Uterus (tissue), 3 donors: ENCODE measurements at regions not wholly inside any gene's neighbourhood (a gene's known extent, or its start where the extent isn't known, plus 50 kb on each side); places are given as distances from the start of the nearest gene placed in this dataset.
"Not testable (repeated sequence)": the region's sequence is repeated elsewhere in the genome, so short reads cannot be mapped to it uniquely, and the experiment has no call there.

Source experiments
- DNase-seq, 2 donors: peaks; one replicate each; pipeline ENCODE4 v3.0.0-alpha.2; 2019 to 2020
- H3K27ac ChIP-seq, 2 donors: fragments of 200-600 bp; sonication (generic); 1 replicate in 1 of 2; 2 replicates in 1 of 2; pipeline ENCODE4 v1.5.1; 2016 to 2018
- H3K27me3 ChIP-seq, 2 donors: fragments of 200-600 bp; sonication (generic); one replicate each; pipeline ENCODE4 v1.5.1; 2018 to 2019; ENCODE audit warnings: control low read depth in 1 of 2
- H3K36me3 ChIP-seq, 2 donors: fragments of 200-600 bp; sonication (generic); one replicate each; pipeline ENCODE4 v1.5.1; 2019; ENCODE audit warnings: control low read depth in 1 of 2
- H3K4me1 ChIP-seq, 2 donors: fragments of 200-600 bp; sonication (generic); one replicate each; pipeline ENCODE4 v1.5.1; 2018 to 2019; ENCODE audit warnings: control low read depth in 1 of 2
- H3K4me3 ChIP-seq, 2 donors: fragments of 200-600 bp; sonication (generic); 1 replicate in 1 of 2; 2 replicates in 1 of 2; pipeline ENCODE4 v1.5.1; 2018 to 2019; ENCODE audit warnings: mild to moderate bottlenecking in 1 of 2
- H3K9me3 ChIP-seq, 2 donors: fragments of 200-600 bp; sonication (generic); one replicate each; pipeline ENCODE4 v1.5.1; 2019; ENCODE audit warnings: control low read depth in 1 of 2
- POLR2A ChIP-seq, 2 donors: fragments of 450-650 bp; IDR thresholded peaks; one replicate each; pipeline ENCODE4 v1.6.1; 2016; ENCODE audit warnings: antibody characterized with exemption in 2 of 2, mild to moderate bottlenecking in 1 of 2, moderate library complexity in 1 of 2
- intact Hi-C: fragments of 100-400 bp; cut with DNase I; formaldehyde crosslinking; loops from one replicate; pipeline ENCODE4 v1.15.1; 2023; ENCODE audit warnings: low total_unique reads
- TF ChIP-seq, protein P1 (sequence below), 4 experiments: fragments of 200-600 bp in 2 of 4; fragments of 450-650 bp in 2 of 4; sonication (generic) in 2 of 4; IDR thresholded peaks; one replicate each; pipeline ENCODE4 v1.5.1; 2016 to 2019; ENCODE audit warnings: antibody characterized with exemption in 4 of 4, mild to moderate bottlenecking in 2 of 4, moderate library complexity in 1 of 4
- donor health status: DM: yes; HTN: yes; CAD: no.

DNA sequence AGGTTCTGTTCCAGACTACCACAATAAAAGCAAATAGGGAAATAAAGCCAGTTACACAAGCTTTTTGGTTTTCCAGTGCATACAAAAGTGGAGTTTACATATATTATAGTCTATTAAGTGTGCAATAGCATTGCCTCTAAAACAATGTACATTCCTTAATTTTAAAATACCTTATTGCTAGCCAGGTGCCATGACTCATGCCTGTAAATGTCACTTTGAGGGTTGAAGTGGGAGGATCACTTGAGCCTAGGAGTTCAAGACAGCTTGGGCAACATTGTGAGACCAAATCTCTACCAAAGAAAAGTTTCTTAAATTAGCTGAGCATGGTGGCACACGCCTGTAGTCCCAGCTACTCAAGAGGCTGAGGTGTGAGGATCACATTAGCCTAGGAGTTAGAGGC lies 52.9 kb upstream of the IMP4 start:
- no peak for DNase-seq
- no peaks in the 10 kb centered on the region for H3K27me3 ChIP-seq
- no peaks in the 10 kb centered on the region for H3K9me3 ChIP-seq
- no peaks in the 10 kb centered on the region for H3K36me3 ChIP-seq
- TF ChIP-seq POLR2A (IDR thresholded peaks at IDR 0.05) = no peak
- H3K27ac ChIP-seq = no peak overlapping the region
- H3K4me3 ChIP-seq = no peak overlapping the region
- H3K4me1 ChIP-seq = no peaks in the 10 kb centered on the region
- intact Hi-C loops = no loop called here

DNA sequence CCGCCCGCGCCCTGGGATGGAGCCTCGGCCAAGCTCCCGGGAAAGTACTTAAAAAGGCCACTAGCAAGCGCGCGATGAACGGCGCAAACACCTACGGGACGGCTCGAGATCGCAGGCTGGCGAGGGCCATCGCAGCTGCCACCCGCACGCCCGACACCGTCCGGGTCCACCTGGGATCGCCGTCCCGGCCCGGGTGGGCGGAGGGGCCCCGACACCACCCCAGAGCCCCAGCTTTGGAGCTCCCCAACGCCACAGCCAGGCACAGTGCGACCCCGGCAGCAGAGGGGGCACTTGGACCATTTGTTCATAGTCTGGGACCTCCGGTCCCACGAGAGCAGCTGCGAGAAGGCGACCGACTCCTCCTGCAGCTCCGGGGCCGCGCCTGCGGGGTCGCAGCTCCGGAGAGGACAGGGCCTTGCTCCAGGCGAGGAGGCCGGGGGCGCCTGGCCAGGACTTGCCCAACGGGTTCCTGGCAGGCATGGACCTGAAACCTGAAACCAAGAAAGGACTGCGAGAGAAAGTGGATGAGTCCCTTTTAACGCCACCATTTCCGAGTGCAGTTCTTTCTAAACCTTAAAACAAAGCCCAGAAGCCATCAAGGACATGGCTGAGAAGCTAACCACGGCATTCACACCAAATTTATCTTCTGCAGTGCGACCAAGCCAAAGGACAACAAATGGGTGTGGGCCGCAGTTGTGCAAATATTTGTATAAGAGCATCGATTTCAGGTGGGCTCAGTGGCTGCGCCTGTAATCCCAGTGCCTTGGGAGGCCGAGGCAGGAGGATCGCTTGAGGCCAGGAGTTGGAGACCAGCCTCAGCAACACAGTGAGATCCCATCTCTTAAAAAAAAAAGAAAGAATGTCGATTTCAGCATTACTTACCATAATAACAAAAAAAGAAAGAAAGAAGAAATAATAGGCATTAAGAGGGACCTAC lies 54.0 kb upstream of the IMP4 start:
- Histone ChIP-seq H3K9me3 (no peaks in the 10 kb centered on the region), H3K4me3 (no peak overlapping the region), H3K27ac (no peak overlapping the region), H3K27me3 (no peaks in the 10 kb centered on the region), H3K4me1 (no peaks in the 10 kb centered on the region), H3K36me3 (no peaks in the 10 kb centered on the region)
- intact Hi-C loops = no loop called here
- DNase-seq = no peak
- TF ChIP-seq, protein P1, sequence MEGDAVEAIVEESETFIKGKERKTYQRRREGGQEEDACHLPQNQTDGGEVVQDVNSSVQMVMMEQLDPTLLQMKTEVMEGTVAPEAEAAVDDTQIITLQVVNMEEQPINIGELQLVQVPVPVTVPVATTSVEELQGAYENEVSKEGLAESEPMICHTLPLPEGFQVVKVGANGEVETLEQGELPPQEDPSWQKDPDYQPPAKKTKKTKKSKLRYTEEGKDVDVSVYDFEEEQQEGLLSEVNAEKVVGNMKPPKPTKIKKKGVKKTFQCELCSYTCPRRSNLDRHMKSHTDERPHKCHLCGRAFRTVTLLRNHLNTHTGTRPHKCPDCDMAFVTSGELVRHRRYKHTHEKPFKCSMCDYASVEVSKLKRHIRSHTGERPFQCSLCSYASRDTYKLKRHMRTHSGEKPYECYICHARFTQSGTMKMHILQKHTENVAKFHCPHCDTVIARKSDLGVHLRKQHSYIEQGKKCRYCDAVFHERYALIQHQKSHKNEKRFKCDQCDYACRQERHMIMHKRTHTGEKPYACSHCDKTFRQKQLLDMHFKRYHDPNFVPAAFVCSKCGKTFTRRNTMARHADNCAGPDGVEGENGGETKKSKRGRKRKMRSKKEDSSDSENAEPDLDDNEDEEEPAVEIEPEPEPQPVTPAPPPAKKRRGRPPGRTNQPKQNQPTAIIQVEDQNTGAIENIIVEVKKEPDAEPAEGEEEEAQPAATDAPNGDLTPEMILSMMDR (IDR thresholded peaks at IDR 0.05) = no peak
- TF ChIP-seq POLR2A (IDR thresholded peaks at IDR 0.05) = no peak

DNA sequence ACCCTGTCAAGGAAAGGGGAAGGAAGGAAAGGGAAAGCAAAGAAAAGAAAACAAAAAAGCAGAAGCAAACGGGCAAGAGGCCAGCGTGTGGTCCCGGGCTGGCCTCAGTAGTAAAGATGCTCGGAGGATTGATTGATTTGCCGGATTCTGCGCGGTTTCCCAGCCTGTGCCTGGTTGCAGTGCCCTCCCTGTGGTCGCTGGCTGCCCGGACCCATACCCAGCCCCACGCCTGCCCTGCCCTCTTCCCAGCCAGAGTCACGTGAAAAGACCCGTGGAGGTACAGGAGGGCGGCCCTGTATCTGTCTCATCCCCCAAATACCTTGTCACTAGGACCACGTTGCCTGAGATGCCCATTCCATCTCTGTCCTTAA lies 55.1 kb upstream of the IMP4 start:
- Histone ChIP-seq H3K9me3 (no peaks in the 10 kb centered on the region), H3K27me3 (no peaks in the 10 kb centered on the region), H3K4me3 (no peak overlapping the region), H3K27ac (no peak overlapping the region), H3K36me3 (no peaks in the 10 kb centered on the region), H3K4me1 (no peaks in the 10 kb centered on the region)
- no peak for DNase-seq
- TF ChIP-seq POLR2A (IDR thresholded peaks at IDR 0.05) = no peak
- TF ChIP-seq, protein P1 (IDR thresholded peaks at IDR 0.05) = no peak
- intact Hi-C loops = no loop called here

DNA sequence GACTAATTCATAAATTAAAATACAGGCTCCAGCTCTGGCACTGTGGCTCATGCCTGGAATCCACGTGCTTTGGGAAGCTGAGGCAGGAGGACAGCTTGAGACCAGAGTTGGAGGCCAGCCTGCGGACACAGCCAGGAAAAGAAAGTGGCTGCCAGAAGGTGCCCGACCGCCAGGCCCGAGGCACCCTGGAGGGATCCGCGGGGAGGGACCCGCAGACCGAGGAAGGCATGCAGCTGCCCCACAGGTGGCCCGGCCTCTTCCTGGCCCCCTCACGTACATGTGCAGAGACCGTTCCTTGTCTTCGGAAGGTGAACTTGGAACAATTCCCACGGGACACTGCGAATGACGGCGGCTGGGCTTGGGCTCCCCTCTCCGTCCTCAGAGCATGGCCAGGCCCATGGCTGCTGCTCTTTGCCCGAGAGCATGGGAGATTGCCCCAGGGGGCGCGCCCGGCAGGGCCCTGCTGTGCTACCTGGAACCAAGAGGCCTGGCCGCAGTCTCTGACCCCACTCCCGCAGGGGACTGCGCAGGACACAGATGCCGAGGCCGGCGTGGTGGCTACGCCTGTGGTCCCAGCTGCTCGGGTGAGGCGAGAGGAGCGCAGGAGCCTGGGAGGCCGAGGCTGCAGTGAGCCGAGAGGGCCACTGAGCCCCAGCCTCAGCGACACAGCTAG lies 55.6 kb upstream of the IMP4 start:
- Histone ChIP-seq H3K27me3 (no peaks in the 10 kb centered on the region), H3K4me1 (no peaks in the 10 kb centered on the region), H3K9me3 (no peaks in the 10 kb centered on the region), H3K27ac (no peak overlapping the region), H3K36me3 (no peaks in the 10 kb centered on the region), H3K4me3 (no peak overlapping the region)
- no peak for DNase-seq
- intact Hi-C loops = no loop called here
- TF ChIP-seq, protein P1 (IDR thresholded peaks at IDR 0.05) = no peak
- no peak for TF ChIP-seq POLR2A (IDR thresholded peaks at IDR 0.05)

DNA sequence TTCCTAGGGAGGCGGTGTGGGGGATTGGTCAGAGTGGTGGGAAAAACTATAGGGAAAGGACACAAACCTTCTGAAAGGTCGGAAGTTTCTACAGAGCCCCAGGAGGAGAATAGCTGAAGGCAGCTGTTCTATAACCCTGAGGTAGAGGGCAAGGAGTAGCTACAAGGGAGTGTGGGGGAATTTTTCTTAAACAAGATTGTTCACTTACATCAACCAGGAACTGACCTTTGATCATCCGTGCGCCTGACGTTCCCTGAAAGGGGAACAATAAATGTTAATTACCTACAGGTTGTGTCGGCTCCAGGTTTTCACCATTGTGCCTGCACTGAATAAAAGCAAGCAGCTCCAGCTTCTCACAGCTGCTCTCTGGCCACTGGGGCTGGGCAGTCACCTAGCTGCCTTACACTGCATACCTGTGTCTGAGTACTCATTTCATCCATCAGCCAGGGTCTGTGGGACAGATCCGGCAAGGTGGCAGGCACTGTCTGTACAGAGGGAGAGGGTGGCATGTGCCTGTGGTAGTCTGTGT lies 59.3 kb upstream of the IMP4 start:
- H3K36me3 ChIP-seq, intact Hi-C loops, H3K27ac ChIP-seq: not testable (repeated sequence)

DNA sequence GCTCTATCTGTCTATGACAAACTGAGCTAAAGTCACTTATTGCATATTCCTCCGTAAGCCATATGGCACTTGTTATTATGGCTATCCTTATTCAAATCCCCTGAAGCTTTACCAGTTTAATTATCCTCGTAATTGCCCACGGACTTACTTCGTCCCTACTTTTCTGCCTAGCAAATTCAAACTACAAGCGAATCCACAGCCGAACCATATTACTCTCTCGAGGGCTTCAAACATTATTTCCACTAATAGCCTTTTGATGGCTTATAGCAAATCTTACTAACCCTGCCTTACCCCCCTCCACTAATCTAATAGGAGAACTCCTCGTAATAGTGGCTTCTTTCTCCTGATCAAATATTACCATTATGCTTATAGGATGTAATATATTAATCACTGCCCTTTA lies 63.1 kb upstream of the IMP4 start:
- H3K36me3 ChIP-seq, intact Hi-C loops, H3K27ac ChIP-seq, H3K4me1 ChIP-seq, H3K27me3 ChIP-seq, H3K4me3 ChIP-seq, H3K9me3 ChIP-seq, DNase-seq: not testable (repeated sequence)

More for the DNA sequence above, 59.3 kb upstream of the IMP4 start:
- H3K4me3 ChIP-seq, H3K4me1 ChIP-seq, H3K27me3 ChIP-seq, H3K9me3 ChIP-seq, DNase-seq: not testable (repeated sequence)

DNA sequence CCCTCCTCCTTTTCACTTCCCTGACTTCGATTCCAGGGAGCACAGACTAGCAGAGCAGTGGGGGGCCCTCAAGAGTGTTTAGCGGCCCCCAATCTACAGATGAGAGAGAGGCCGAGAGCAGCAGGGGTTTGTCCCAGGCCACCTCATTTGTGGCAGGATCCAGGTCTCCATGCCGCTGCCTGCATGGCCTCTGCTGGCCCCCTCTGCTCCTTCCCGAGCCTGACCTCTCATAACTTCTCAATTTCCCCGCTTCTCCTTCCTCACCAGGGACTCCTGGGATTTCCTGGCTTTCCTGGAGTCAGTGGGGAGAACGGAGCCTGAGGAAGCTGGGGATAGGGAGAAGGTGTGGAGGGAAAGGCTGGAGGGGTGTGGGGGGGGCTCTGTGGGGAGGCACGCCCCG lies 70.1 kb upstream of the TUBA3E start:
- H3K27me3 ChIP-seq, H3K4me3 ChIP-seq, H3K27ac ChIP-seq, intact Hi-C loops, H3K36me3 ChIP-seq, H3K4me1 ChIP-seq, DNase-seq, H3K9me3 ChIP-seq: not testable (repeated sequence)

DNA sequence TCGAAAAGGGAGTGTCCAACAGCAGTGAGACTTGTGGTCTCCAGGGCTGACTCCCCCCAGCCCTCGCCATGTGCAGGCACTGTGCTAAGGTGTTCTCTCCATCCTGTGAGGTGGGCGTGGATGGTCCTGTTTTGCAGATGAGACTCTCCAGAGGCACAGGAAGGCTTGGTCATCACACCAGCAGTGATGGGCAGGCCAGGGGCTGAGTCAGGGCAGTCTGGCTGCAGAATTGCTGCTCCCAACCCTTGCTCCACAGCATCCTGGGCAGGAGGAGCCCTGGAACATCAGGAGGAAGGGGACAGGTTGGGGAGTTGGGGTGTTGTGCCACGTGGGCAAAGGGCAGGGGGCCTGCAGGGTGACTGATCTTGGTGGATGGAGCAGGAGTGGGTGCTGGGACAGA lies 69.3 kb upstream of the TUBA3E start:
- H3K36me3 ChIP-seq, DNase-seq, H3K4me3 ChIP-seq, H3K27ac ChIP-seq, intact Hi-C loops, H3K9me3 ChIP-seq, H3K27me3 ChIP-seq, H3K4me1 ChIP-seq: not testable (repeated sequence)

DNA sequence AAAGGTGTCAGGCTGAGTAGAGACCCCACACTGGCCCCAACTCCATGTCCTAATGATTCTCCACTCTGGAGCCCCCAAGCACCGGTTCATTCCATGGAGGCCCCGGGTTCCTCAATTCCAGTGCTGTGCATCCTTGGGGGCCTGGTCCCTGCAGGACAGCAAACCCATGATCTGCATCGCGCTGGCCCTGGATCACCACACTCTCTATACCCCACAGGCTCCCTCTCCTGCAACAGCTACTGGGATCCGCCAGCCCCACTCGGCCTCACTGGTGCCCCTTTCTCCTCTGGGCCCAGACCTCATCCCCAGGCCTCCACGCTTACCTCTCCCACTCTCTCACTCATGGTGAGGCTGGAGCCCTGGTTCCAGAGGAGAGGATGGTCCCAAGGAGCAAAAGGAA lies 68.6 kb upstream of the TUBA3E start:
- intact Hi-C loops, H3K27ac ChIP-seq, H3K4me1 ChIP-seq, H3K9me3 ChIP-seq, H3K4me3 ChIP-seq, H3K36me3 ChIP-seq, H3K27me3 ChIP-seq, DNase-seq: not testable (repeated sequence)
